ENCODE measurements at regions not wholly inside any gene's neighbourhood (a gene's known extent, or its start where the extent isn't known, plus 50 kb on each side); places are given as distances from the start of the nearest gene placed in this dataset.

DNA sequence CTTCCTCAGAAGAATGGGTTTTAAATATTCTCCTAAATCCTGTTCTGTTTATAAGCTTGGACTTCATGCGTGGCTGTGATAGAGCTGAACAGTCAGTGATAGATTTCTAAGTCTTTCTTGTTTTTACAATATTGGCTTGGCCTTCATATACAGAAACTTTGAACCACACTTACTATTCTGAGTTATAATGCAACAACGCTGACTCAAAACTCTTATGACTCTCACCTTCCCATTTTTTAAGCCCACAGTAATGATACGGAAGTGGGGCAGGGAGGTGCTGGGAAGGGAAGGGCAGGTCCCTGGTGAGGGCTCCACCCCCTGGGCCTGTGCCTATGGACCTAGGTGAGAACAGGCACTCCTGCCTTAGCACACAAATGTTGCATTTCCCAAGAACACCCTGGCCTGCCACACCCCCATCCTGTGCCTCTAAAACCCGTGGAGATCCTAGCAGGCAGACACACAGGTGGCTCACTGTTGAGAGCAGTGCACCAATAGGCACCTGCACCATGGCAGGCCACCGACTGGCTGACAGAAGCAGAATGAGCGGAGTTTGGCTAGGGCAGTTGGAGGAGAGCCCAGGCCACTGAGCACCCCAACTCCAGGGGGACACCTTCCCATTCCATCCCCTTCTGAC, 376.7 kb downstream of the GABRG2 start:
- no peaks in the 10 kb centered on the region for H3K27me3 ChIP-seq
- no peaks in the 10 kb centered on the region for H3K36me3 ChIP-seq
- TF ChIP-seq, protein P1, sequence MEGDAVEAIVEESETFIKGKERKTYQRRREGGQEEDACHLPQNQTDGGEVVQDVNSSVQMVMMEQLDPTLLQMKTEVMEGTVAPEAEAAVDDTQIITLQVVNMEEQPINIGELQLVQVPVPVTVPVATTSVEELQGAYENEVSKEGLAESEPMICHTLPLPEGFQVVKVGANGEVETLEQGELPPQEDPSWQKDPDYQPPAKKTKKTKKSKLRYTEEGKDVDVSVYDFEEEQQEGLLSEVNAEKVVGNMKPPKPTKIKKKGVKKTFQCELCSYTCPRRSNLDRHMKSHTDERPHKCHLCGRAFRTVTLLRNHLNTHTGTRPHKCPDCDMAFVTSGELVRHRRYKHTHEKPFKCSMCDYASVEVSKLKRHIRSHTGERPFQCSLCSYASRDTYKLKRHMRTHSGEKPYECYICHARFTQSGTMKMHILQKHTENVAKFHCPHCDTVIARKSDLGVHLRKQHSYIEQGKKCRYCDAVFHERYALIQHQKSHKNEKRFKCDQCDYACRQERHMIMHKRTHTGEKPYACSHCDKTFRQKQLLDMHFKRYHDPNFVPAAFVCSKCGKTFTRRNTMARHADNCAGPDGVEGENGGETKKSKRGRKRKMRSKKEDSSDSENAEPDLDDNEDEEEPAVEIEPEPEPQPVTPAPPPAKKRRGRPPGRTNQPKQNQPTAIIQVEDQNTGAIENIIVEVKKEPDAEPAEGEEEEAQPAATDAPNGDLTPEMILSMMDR (IDR thresholded peaks at IDR 0.05) = no peak
- H3K9me3 ChIP-seq = no peaks in the 10 kb centered on the region
- no peak overlapping the region for H3K4me3 ChIP-seq (ENCODE audit: low read depth in 1 of 2, low read length in 1 of 2)
- no peaks in the 10 kb centered on the region for H3K4me1 ChIP-seq (ENCODE audit: control insufficient read depth in 1 of 2, insufficient read depth in 1 of 2, low read depth in 1 of 2, low read length in 1 of 2)
- no peak overlapping the region for H3K27ac ChIP-seq

DNA sequence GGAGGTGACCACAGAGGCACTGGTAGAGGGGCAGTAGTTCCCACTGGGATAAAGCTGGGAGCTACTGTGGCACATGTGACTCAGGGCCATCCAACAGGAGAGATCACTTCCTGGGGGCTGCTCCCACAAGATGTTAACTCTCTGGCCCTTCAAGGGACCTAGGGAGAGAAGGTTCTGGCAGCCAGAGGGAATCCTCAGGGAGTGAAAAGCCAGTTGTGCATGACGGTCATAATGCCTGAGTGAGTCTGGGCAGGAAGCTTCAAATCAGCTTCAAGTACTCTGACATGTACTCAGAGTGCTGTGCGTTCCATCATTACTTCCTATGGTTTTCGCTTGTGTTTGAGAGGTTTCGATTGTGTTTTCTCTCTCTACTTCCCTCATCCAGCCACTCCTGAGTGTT, 388.5 kb downstream of the GABRG2 start:
- TF ChIP-seq, protein P1 (IDR thresholded peaks at IDR 0.05) = no peak
- H3K27me3 ChIP-seq = no peaks in the 10 kb centered on the region
- H3K9me3 ChIP-seq = no peaks in the 10 kb centered on the region

DNA sequence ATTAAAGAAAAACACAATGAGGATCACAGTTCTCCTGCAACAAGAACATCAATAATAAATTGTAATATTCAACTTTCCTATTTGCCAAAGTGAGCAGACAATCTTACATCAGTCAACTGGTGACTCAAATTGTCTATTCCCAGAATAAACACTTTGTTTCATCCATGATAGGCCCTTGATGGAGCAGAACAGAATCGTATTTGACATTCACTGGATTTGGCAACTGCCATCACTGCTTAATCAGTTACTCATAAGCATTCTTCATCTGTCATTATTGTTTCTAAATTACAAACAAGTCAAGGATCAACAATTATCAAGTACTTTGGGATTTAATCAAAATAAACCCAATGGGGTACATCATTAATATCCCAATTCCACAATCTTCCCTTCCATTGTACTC, 398.4 kb downstream of the GABRG2 start:
- H3K36me3 ChIP-seq = no peaks in the 10 kb centered on the region
- H3K4me3 ChIP-seq (ENCODE audit: low read depth in 1 of 2, low read length in 1 of 2) = no peak overlapping the region
- H3K27ac ChIP-seq = no peak overlapping the region
- TF ChIP-seq, protein P1 (IDR thresholded peaks at IDR 0.05) = no peak
- no peaks in the 10 kb centered on the region for H3K27me3 ChIP-seq
- H3K9me3 ChIP-seq = no peaks in the 10 kb centered on the region
- no peaks in the 10 kb centered on the region for H3K4me1 ChIP-seq (ENCODE audit: control insufficient read depth in 1 of 2, insufficient read depth in 1 of 2, low read depth in 1 of 2, low read length in 1 of 2)

More for the DNA sequence above, 388.5 kb downstream of the GABRG2 start:
- H3K36me3 ChIP-seq = no peaks in the 10 kb centered on the region
- no peaks in the 10 kb centered on the region for H3K4me1 ChIP-seq (ENCODE audit: control insufficient read depth in 1 of 2, insufficient read depth in 1 of 2, low read depth in 1 of 2, low read length in 1 of 2)
- no peak overlapping the region for H3K27ac ChIP-seq
- no peak overlapping the region for H3K4me3 ChIP-seq (ENCODE audit: low read depth in 1 of 2, low read length in 1 of 2)

DNA sequence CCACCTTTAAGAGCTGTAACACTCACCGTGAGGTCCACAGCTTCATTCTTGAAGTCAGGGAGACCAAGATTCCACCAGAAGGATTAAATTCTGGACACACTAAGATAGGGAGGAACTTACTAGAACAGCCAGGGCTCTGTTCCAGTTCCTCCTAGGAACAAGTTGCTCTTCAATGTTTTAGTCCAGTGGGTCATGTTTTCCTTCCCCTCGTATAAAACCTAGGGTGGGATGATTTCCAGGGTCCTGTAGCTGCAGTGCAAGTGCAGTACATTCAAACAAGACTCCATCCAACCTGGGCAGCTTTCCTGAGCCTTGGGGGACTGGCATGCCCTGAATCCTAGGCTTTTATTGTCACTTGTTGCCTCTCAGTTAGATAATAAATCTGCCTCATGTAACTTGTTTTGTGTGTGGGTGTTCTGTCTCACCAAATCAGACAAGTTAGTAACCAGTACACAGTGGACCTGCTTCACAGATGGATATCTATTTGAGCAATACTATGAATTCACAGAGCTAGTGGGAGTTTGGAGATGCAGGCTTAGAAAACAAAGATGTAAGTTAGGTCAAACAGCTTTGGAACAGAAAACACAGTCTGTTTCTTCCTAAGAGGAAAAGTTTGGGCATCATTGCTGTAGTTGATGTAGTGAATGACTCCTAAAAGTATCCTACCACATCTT, 405.6 kb downstream of the GABRG2 start:
- Histone ChIP-seq H3K27me3 (no peaks in the 10 kb centered on the region), H3K36me3 (no peaks in the 10 kb centered on the region), H3K27ac (no peak overlapping the region), H3K9me3 (no peaks in the 10 kb centered on the region), H3K4me1 (ENCODE audit: control insufficient read depth in 1 of 2, insufficient read depth in 1 of 2, low read depth in 1 of 2, low read length in 1 of 2) (no peaks in the 10 kb centered on the region), H3K4me3 (ENCODE audit: low read depth in 1 of 2, low read length in 1 of 2) (no peak overlapping the region)
- TF ChIP-seq, protein P1 (IDR thresholded peaks at IDR 0.05) = no peak

DNA sequence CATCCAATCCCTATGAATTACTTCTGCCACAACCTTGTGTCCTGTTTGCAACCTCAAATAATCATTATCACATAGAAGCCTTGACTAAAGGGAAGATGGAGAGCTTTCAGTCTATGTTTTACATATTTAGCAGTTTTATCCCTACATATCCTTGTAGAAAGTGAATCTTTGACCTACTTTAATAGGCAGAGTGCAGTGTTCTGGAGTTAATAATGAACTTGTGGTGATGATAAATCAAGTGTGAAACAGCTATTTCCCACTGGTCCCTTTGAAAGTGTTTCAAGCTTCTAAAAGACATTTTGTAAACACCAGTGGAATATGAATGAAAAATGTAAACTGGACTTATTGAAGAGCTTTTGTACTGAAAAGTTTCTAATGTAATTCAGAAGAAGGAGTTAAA, 406.7 kb downstream of the GABRG2 start:
- Histone ChIP-seq H3K27me3 (no peaks in the 10 kb centered on the region), H3K36me3 (no peaks in the 10 kb centered on the region), H3K27ac (no peak overlapping the region), H3K4me3 (ENCODE audit: low read depth in 1 of 2, low read length in 1 of 2) (no peak overlapping the region), H3K9me3 (no peaks in the 10 kb centered on the region), H3K4me1 (ENCODE audit: control insufficient read depth in 1 of 2, insufficient read depth in 1 of 2, low read depth in 1 of 2, low read length in 1 of 2) (no peaks in the 10 kb centered on the region)
- TF ChIP-seq, protein P1 (IDR thresholded peaks at IDR 0.05) = no peak

All from neutrophil (primary cell).